Activated naive CD4-positive, alpha-beta T cell treated with anti-CD3 and anti-CD28 coated beads, Interleukin-2, amount 50 U/mL, for 24 hours (primary cell): ENCODE measurements at regions not wholly inside any gene's neighbourhood (a gene's known extent, or its start where the extent isn't known, plus 50 kb on each side); places are given as distances from the start of the nearest gene placed in this dataset.
A peak's percentile ranks its signal among the peaks of the same experiment; 100 is the strongest.
"Not testable (repeated sequence)": the region's sequence is repeated elsewhere in the genome, so short reads cannot be mapped to it uniquely, and the experiment has no call there.

ENCODE experiments used
- H3K27ac Mint-ChIP-seq: one replicate; pipeline ENCODE4 v1.8.0; 2021; ENCODE audit warnings: mild to moderate bottlenecking, mixed read lengths
- H3K27me3 Mint-ChIP-seq: one replicate; pipeline ENCODE4 v1.8.0; 2021; ENCODE audit warnings: mixed read lengths
- H3K36me3 Mint-ChIP-seq: one replicate; pipeline ENCODE4 v1.8.0; 2021; ENCODE audit warnings: mixed read lengths
- H3K4me1 Mint-ChIP-seq: one replicate; pipeline ENCODE4 v1.8.0; 2021; ENCODE audit warnings: mixed read lengths
- H3K4me3 Mint-ChIP-seq: one replicate; pipeline ENCODE4 v1.8.0; 2021; ENCODE audit warnings: mild to moderate bottlenecking, mixed read lengths
- H3K9me3 Mint-ChIP-seq: one replicate; pipeline ENCODE4 v1.8.0; 2021; ENCODE audit warnings: mixed read lengths

DNA sequence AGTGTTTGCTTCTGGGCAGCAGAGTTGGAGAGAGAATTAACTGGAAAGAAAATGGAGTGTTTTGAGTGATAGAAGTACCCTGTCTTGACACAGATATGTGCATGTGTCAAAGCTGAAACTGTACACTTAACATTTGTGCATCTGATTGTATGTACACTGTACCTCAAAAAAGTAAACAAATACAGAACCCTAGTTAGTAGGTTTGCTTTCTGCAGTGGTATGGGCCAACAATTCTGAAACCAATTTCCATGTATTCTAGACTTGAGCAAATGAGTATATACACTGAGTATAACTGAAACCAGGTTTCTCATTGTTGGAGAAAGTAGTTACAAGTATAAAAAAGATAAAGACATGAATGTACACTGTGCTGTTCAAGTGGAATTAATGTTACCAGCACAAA lies 52.4 kb downstream of the ELAPOR2 start:
- Mint-ChIP-seq H3K27me3 (no peaks in the 10 kb centered on the region), H3K36me3 (no peaks in the 10 kb centered on the region)

DNA sequence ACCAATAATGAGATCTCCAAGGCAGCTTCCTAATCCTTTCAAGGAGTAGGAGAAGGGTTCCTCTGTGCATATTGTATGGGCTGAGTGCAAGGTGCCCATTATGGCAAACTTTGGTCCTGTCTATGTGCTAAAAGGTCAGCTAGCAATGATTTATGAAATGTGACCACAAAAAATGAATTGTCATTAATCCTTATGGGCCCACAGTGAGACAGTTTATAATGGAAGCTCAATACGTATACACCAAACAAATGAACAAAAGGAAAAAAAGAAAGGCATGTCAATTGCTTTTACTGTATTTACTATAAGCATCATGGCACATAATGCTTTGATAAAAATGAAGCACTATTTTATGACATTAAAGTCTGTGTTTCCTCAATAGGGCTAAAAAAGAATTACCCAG lies 54.5 kb downstream of the ELAPOR2 start:
- Mint-ChIP-seq H3K9me3 (no peaks in the 10 kb centered on the region), H3K27me3 (peaks cover 2% of the 10 kb centered on the region), H3K27ac (no peak overlapping the region), H3K4me3 (no peak overlapping the region), H3K36me3 (no peaks in the 10 kb centered on the region), H3K4me1 (peaks cover 11% of the 10 kb centered on the region)

More for the DNA sequence above, 52.4 kb downstream of the ELAPOR2 start:
- H3K4me3 Mint-ChIP-seq, result no peak overlapping the region
- H3K9me3 Mint-ChIP-seq, result no peaks in the 10 kb centered on the region
- H3K4me1 Mint-ChIP-seq, result peaks cover 7% of the 10 kb centered on the region
- no peak overlapping the region for H3K27ac Mint-ChIP-seq

DNA sequence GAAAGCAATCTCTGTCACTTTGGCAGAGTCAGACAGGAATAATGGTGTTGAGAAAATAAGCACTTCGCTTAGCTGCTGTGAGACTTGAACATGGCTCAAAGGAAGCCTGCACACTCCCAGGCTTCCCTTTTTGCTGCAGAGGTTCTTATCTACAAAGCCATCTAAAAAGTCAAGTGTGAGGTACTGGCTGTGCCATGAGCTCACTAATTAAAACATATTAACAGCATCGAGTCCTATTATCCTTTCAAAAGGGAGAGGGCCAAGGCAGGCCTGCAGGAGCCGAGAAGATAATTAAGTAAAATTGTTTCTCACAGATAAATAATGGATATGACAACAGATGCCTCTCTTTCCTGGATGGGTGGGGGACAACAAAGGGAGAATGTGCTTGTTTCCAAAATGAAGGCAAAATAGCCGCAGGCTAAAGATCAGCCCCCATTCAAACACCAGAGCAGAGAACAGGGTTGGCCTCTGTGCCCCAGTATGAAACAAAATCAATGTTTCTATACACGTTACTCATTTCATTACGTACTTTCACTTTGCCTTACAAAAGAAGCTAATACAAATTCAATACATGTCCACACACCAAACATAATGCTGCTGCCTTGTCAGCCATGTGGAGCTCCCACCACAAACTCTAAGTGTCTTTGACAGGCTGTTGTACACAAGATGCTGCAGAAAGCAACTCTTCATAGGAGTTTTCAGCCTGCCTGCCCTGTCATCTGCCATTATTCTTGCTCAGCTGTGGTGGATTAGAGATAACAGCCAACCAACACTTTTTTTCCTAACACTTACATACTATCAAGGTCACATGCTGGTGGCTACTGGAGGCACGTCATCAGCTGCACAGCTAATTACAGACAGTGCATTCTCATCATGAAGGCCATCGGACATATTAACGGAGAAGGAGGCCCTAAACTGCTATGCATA lies 55.3 kb downstream of the ELAPOR2 start:
- H3K4me1 Mint-ChIP-seq, result peaks cover 11% of the 10 kb centered on the region
- no peaks in the 10 kb centered on the region for H3K36me3 Mint-ChIP-seq
- H3K27me3 Mint-ChIP-seq, result peaks cover 2% of the 10 kb centered on the region
- no peaks in the 10 kb centered on the region for H3K9me3 Mint-ChIP-seq
- no peak overlapping the region for H3K27ac Mint-ChIP-seq
- peak overlapping the region; percentile 30 for H3K4me3 Mint-ChIP-seq

DNA sequence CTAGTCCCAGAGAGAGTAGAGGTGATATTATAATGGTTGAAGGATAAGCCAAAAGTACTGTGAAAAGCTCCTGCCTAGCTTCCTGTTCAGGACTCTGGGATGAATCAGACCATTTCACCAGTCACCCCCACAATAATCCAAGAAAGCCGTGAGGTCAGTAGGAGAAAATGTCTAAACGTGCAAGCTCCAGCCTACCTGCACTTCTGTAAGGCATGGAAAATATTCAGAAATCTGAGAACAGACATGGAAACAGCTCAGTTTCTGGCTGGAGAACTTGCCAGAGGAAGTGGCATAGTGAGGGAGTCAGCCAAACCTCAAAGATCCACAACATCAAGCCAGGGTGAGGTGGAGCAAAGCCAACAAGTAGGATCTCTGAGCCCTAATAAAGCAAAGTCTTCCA lies 58.2 kb downstream of the ELAPOR2 start:
- H3K4me1 Mint-ChIP-seq, result peaks cover 11% of the 10 kb centered on the region
- peaks cover 4% of the 10 kb centered on the region for H3K27me3 Mint-ChIP-seq
- H3K27ac Mint-ChIP-seq, result no peak overlapping the region
- H3K36me3 Mint-ChIP-seq, result no peaks in the 10 kb centered on the region
- no peaks in the 10 kb centered on the region for H3K9me3 Mint-ChIP-seq
- H3K4me3 Mint-ChIP-seq, result no peak overlapping the region

DNA sequence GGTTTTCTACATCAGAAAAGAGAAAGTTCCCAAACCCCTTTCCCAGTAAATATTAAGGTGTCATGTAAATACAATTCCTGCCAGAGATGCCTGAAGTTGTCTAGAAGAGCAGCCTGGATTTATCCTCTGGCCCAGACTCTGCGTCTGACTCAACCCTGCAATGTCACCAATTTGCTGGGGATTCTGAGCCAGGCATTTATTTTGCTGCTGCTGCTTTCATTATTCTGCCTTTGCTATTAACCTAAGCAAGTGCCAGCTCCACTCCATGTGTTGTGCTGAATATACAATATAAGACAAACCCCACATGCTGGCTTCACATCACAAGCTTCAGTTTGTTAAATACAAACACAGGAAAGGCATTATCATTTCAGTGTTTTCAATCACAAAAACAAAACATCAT lies 59.1 kb downstream of the ELAPOR2 start:
- Mint-ChIP-seq H3K36me3 (no peaks in the 10 kb centered on the region), H3K9me3 (no peaks in the 10 kb centered on the region), H3K27me3 (peaks cover 6% of the 10 kb centered on the region), H3K27ac (no peak overlapping the region), H3K4me1 (peaks cover 11% of the 10 kb centered on the region), H3K4me3 (no peak overlapping the region)

DNA sequence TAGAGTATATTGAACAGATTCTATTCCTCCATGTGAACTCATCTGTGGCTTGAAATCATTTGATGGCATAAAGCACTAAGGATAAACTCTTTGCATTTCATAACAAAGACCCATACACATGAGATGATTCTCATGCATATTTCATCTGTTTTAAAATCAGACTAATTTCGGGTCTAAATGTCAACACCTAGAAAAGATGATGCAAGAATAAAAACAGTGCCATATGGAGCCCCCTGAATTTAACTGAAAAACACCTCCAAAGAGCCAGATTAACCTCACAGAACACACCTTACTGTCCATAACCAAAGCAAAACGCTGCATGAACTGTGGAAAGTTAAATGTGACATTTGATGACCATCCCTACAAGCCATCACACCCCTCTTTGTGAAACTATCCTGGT lies 59.7 kb downstream of the ELAPOR2 start:
- Mint-ChIP-seq H3K9me3 (no peaks in the 10 kb centered on the region), H3K27me3 (peaks cover 8% of the 10 kb centered on the region), H3K36me3 (no peaks in the 10 kb centered on the region), H3K4me1 (peaks cover 11% of the 10 kb centered on the region), H3K4me3 (no peak overlapping the region), H3K27ac (no peak overlapping the region)

DNA sequence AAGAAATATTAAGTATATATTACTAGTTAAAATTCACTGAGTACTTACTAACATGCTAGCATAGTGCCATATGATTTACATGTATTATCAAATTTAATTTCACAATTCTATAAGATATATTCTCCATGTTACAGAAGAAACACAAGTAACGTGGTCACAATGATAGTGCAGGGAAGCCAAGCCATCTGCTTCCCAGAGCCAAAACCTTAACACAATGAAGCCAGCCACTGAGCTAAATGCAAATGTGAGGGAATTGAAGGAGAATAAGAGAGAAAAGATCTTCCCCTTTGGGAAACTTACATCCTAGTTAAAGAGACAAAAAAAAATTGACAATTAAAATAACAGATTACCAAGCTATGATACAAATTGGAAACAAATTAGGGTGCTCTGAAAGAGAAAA lies 63.6 kb downstream of the ELAPOR2 start:
- no peaks in the 10 kb centered on the region for H3K36me3 Mint-ChIP-seq
- peaks cover 8% of the 10 kb centered on the region for H3K27me3 Mint-ChIP-seq
- H3K4me3 Mint-ChIP-seq, result no peak overlapping the region
- H3K27ac Mint-ChIP-seq, result no peak overlapping the region
- no peaks in the 10 kb centered on the region for H3K9me3 Mint-ChIP-seq
- peaks cover 10% of the 10 kb centered on the region for H3K4me1 Mint-ChIP-seq

DNA sequence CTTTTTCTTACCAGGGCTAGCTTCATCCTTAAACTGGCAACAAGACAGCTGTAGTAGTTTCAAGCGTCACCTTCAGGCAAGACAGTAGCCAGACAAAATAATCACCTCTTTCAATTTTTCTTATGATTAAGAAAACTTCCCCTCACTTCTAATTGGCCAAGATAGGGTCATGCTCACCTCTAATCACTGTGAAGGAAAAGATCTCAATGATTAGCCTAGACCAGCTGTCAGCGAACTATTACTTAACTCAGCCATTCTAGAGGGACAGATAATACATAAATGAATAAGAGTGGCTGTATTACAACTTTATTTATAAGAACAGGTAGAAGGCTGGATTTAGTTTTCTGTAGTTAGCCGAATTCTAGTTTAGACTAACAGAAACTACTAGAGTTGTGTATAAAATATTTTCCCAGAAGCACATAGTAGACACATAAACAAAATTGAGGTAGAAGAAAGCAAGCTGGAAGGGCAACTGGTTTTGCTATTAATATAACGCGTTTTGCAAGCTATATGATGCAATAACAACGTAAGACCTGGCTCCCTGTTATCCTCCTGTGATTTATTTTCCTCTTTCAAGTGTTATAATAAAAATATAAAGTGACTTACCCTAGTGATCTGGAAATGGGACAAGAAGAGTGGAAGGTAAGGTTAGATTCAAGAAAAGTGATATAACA lies 64.3 kb downstream of the ELAPOR2 start:
- Mint-ChIP-seq H3K4me1 (peaks cover 7% of the 10 kb centered on the region), H3K27me3 (peaks cover 5% of the 10 kb centered on the region), H3K27ac (no peak overlapping the region), H3K4me3 (no peak overlapping the region), H3K36me3 (no peaks in the 10 kb centered on the region), H3K9me3 (no peaks in the 10 kb centered on the region)

DNA sequence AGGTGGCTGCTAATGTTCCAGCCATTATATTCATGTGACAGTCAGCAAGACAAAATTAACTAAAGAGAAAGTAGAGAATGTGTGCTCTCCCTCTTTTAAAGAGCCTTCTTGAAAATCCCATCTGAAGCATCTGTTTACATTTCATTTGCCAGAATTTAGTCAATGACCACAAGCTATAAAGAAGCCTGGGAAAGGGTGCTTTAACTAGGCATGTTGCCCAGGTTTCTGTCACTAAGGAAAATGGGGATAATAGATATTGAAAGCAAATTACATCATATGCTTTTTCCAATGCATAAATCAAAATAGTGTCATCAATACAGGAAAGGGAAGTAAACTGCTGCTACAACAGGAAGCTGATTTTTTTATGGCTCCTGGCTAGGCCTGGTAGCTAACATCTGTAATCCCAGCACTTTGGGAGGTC lies 67.7 kb downstream of the ELAPOR2 start:
- H3K9me3 Mint-ChIP-seq, result no peaks in the 10 kb centered on the region
- peak overlapping the region; percentile 65 for H3K27ac Mint-ChIP-seq
- H3K4me1 Mint-ChIP-seq, result peaks cover 7% of the 10 kb centered on the region
- H3K4me3 Mint-ChIP-seq, result no peak overlapping the region
- H3K27me3 Mint-ChIP-seq, result peaks cover 4% of the 10 kb centered on the region
- H3K36me3 Mint-ChIP-seq, result peaks cover 1% of the 10 kb centered on the region

DNA sequence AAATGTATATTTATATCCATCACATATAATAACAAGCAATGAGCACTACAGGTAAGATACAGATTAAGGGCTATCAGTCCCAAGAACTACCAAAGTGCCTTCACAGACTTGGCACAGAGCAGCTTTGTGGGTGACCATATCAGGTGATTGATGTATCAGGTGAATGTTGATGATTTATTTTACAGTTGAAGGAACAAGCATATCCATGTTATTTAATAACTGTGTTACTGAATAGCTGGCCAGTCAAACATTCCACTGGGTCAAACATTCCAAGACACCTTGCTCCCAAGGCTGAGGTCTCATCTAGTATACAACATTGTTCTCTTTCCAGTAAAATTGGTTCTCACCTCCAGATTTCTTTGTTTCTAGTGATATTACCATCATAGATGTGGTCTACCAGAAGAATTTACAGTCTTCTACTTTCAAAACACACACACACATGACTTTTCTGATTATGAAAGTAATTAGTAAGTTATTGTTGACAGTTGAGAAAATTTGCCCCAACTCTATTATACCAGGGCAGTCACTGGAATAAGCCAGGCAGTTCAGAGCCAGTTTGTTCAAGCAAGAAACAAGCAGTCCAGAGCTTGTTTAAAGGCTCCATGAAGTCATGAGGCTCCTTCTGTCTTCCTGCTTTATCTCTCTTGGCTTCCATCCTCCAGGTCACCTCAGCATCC lies 68.2 kb downstream of the ELAPOR2 start:
- Mint-ChIP-seq H3K27me3 (peaks cover 4% of the 10 kb centered on the region), H3K9me3 (no peaks in the 10 kb centered on the region), H3K4me1 (peaks cover 7% of the 10 kb centered on the region), H3K36me3 (peaks cover 3% of the 10 kb centered on the region), H3K27ac (no peak overlapping the region), H3K4me3 (no peak overlapping the region)

DNA sequence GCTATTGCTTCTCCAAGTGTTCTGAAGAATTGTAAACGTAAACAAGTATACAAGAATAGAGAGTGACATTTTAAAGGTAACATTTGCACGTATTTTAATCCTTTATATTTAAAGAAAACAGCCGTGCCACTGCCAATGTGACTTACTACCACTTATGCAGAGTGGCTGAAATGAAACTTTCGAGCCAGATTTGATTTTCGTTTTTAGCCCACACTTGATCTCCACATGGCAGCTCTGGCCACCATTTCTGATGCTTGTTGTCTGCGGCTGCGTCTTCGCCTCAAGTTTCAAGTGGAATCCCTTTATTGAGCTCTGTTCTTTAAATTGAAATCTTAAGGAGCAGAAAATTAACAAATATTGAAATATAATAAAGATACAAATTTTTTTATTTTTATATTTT lies 70.0 kb downstream of the ELAPOR2 start:
- Mint-ChIP-seq H3K27ac (no peak overlapping the region), H3K4me3 (no peak overlapping the region), H3K9me3 (peaks cover 6% of the 10 kb centered on the region), H3K27me3 (no peaks in the 10 kb centered on the region), H3K36me3 (peaks cover 9% of the 10 kb centered on the region), H3K4me1 (peaks cover 7% of the 10 kb centered on the region)

DNA sequence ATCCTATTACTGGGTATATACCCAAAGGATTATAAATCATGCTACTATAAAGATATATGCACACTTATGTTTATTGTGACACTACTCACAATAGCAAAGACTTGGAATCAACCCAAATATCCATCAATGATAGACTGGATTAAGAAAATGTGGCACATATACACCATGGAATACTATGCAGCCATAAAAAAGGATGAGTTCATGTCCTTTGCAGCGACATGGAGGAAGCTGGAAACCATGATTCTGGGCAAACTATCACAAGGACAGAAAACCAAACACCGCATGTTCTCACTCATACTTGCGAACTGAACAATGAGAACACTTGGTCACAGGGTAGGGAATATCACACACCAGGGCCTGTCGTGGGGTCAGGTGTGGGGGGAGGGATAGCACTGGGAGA lies 71.6 kb downstream of the ELAPOR2 start:
- H3K27ac Mint-ChIP-seq, H3K27me3 Mint-ChIP-seq, H3K9me3 Mint-ChIP-seq, H3K4me3 Mint-ChIP-seq, H3K4me1 Mint-ChIP-seq: not testable (repeated sequence)
- peaks cover 10% of the 10 kb centered on the region for H3K36me3 Mint-ChIP-seq

DNA sequence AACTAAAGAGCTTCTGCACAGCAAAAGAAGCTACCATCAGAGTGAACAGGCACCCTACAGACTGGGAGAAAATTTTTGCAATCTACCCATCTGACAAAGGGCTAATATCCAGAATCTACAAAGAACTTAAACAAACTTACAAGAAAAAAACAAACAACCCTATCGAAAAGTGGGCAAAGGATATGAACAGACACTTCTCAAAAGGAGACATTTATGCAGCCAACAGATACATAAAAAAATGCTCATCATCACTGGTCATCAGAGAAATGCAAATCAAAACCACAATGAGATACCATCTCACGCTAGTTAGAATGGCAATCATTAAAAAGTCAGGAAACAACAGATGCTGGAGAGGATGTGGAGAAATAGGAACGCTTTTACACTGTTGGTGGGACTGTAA lies 72.1 kb downstream of the ELAPOR2 start:
- peaks cover 10% of the 10 kb centered on the region for H3K36me3 Mint-ChIP-seq
- H3K9me3 Mint-ChIP-seq, H3K27me3 Mint-ChIP-seq, H3K27ac Mint-ChIP-seq, H3K4me3 Mint-ChIP-seq, H3K4me1 Mint-ChIP-seq: not testable (repeated sequence)

DNA sequence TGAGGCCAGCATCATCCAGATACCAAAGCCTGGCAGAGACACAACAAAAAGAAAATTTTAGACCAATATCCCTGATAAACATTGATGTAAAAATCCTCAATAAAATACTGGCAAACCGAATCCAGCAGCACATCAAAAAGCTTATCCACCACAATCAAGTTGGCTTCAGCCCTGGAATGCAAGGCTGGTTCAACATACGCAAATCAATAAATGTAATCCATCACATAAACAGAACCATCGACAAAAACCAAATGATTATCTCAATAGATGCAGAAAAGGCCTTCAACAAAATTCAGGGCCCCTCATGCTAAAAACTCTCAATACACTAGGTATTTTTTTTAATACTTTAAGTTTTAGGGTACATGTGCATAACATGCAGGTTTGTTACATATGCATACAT lies 74.1 kb downstream of the ELAPOR2 start:
- not testable (repeated sequence) for H3K27ac Mint-ChIP-seq

DNA sequence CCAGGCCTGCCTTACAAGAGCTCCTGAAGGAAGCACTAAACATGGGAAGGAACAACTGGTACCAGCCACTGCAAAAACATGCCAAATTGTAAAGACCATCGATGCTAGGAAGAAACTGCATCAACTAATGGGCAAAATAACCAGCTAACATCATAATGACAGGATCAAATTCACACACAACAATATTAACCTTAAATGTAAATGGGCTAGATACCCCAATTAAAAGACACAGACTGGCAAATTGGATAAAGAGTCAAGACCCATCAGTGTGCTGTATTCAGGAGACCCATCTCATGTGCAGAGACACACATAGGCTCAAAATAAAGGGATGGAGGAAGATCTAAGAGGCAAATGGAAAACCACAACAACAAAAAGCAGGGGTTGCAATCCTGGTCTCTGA lies 75.8 kb downstream of the ELAPOR2 start:
- peaks cover 10% of the 10 kb centered on the region for H3K36me3 Mint-ChIP-seq
- not testable (repeated sequence) for H3K27ac Mint-ChIP-seq, H3K9me3 Mint-ChIP-seq, H3K4me3 Mint-ChIP-seq, H3K27me3 Mint-ChIP-seq
- H3K4me1 Mint-ChIP-seq, result peaks cover 28% of the 10 kb centered on the region

More for the DNA sequence above, 74.1 kb downstream of the ELAPOR2 start:
- peaks cover 13% of the 10 kb centered on the region for H3K4me1 Mint-ChIP-seq
- H3K36me3 Mint-ChIP-seq, result peaks cover 10% of the 10 kb centered on the region
- H3K4me3 Mint-ChIP-seq, H3K27me3 Mint-ChIP-seq, H3K9me3 Mint-ChIP-seq: not testable (repeated sequence)

DNA sequence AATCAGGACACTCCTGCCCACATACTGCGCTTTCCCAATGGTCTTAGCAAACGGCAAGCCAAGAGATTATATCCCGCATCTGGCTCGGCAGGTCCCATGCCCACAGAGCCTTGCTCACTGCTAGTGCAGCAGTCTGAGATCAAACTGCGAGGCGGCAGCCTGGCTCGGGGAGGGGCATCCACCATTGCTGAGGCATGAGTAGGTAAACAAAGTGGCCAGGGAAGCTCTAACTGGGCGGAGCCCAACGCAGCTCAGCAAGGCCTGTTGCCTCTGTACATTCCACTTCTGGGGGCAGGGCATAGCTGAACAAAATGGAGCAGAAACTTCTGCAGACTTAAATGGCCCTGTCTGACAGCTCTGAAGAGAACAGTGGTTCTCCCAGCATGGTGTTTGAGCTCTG lies 77.5 kb downstream of the ELAPOR2 start:
- not testable (repeated sequence) for H3K27me3 Mint-ChIP-seq, H3K4me3 Mint-ChIP-seq, H3K9me3 Mint-ChIP-seq, H3K27ac Mint-ChIP-seq, H3K36me3 Mint-ChIP-seq
- peaks cover 43% of the 10 kb centered on the region for H3K4me1 Mint-ChIP-seq
